ENCODE measurements at regions not wholly inside any gene's neighbourhood (a gene's known extent, or its start where the extent isn't known, plus 50 kb on each side); places are given as distances from the start of the nearest gene placed in this dataset.

DNA sequence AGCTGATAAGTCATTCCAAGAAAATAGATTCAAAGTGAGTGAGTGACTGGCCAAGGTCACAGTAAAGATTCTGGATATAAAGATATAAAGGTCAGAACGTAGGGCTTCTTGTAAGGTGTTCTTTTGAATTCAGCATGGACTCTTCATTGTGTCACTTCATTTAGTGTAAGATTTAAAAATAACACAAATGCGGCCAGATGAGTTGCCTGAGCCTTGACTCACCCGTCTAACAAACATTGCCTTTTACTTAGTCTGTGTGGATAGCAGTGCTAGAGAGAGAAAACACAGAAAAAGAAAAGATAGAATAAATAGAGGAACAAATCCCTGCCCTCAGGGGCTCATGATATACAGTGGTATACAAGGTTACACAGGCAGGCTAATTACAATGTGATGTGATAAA is 223.4 kb downstream of the PLPP3 start:
- TF ChIP-seq EZH2phosphoT487 (IDR thresholded peaks at IDR 0.05; ENCODE audit: low read depth) (no peak), CTCF (IDR thresholded peaks at IDR 0.05; ENCODE audit: low read depth, low read length) (no peak)
- H2AFZ ChIP-seq (ENCODE audit: low read depth, low read length), result no peak overlapping the region
- no peaks in the 10 kb centered on the region for H3K79me2 ChIP-seq (ENCODE audit: low read length)
- H3K4me2 ChIP-seq (ENCODE audit: low read length), result no peak overlapping the region
- no peaks in the 10 kb centered on the region for H4K20me1 ChIP-seq (ENCODE audit: insufficient read depth, low read length)
- H3K27ac ChIP-seq (ENCODE audit: low read length), result no peak overlapping the region
- no peaks in the 10 kb centered on the region for H3K27me3 ChIP-seq (ENCODE audit: low read depth, low read length)
- no peaks in the 10 kb centered on the region for H3K36me3 ChIP-seq (replicated peaks; ENCODE audit: low read depth, low read length)
- H3K4me1 ChIP-seq (ENCODE audit: low read length), result no peaks in the 10 kb centered on the region
- H3K9me3 ChIP-seq (ENCODE audit: insufficient read depth, low read length), result no peaks in the 10 kb centered on the region
- no peak overlapping the region for H3K4me3 ChIP-seq (ENCODE audit: low read length)
- H3K9ac ChIP-seq (ENCODE audit: low read length), result no peak overlapping the region

DNA sequence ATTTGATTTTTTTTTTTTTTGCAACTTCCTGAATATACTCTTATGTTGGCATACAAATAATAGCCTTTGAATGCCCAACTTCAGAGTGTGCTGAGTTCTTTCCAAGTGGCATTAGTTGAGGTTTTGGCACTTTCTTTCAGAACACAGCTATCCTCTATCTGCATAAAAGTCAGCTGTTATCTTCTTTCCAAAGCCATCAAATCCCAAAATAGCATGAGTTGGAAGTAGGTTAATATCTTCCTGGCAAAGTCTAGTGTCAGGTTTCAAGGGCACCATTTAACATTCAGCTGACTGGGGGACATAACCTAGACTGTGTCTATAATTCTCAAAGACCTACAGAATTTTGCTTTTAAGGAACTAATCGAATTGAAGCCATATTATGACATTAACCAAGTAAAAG is 223.9 kb downstream of the PLPP3 start:
- TF ChIP-seq CTCF (IDR thresholded peaks at IDR 0.05; ENCODE audit: low read depth, low read length) (no peak), EZH2phosphoT487 (IDR thresholded peaks at IDR 0.05; ENCODE audit: low read depth) (no peak)
- Histone ChIP-seq H3K27me3 (ENCODE audit: low read depth, low read length) (no peaks in the 10 kb centered on the region), H2AFZ (ENCODE audit: low read depth, low read length) (no peak overlapping the region), H3K9me3 (ENCODE audit: insufficient read depth, low read length) (no peaks in the 10 kb centered on the region), H3K79me2 (ENCODE audit: low read length) (no peaks in the 10 kb centered on the region), H3K27ac (ENCODE audit: low read length) (no peak overlapping the region), H3K9ac (ENCODE audit: low read length) (no peak overlapping the region), H3K4me3 (ENCODE audit: low read length) (no peak overlapping the region), H3K36me3 (replicated peaks; ENCODE audit: low read depth, low read length) (no peaks in the 10 kb centered on the region), H3K4me2 (ENCODE audit: low read length) (no peak overlapping the region), H4K20me1 (ENCODE audit: insufficient read depth, low read length) (no peaks in the 10 kb centered on the region), H3K4me1 (ENCODE audit: low read length) (no peaks in the 10 kb centered on the region)

DNA sequence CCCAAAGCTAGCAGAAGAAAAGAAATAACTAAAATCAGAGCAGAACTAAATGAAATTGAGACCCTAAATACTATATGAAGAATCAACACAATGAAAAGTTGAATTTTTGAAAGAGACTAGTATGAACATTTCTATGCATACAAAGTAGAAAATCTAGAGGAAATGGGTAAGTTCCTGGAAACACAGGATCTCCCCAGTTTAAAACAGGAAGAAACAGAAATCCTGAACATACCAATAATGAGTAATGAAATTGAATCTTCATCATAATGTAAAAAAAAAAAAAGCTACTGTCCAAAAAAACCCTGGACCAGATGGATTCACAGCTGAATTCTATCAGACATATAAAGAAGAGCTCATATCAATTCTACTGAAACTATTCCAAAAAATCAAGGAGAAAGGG is 233.5 kb downstream of the PLPP3 start:
- H3K27me3 ChIP-seq (ENCODE audit: low read depth, low read length), result no peaks in the 10 kb centered on the region
- H3K4me2 ChIP-seq (ENCODE audit: low read length), result no peak overlapping the region
- H2AFZ ChIP-seq (ENCODE audit: low read depth, low read length), result no peak overlapping the region
- no peaks in the 10 kb centered on the region for H3K36me3 ChIP-seq (replicated peaks; ENCODE audit: low read depth, low read length)
- H3K9ac ChIP-seq (ENCODE audit: low read length), result no peak overlapping the region
- no peaks in the 10 kb centered on the region for H4K20me1 ChIP-seq (ENCODE audit: insufficient read depth, low read length)
- H3K4me1 ChIP-seq (ENCODE audit: low read length), result no peaks in the 10 kb centered on the region
- H3K9me3 ChIP-seq (ENCODE audit: insufficient read depth, low read length), result no peaks in the 10 kb centered on the region
- TF ChIP-seq CTCF (IDR thresholded peaks at IDR 0.05; ENCODE audit: low read depth, low read length), result no peak
- H3K79me2 ChIP-seq (ENCODE audit: low read length), result no peaks in the 10 kb centered on the region
- no peak overlapping the region for H3K4me3 ChIP-seq (ENCODE audit: low read length)
- no peak overlapping the region for H3K27ac ChIP-seq (ENCODE audit: low read length)

DNA sequence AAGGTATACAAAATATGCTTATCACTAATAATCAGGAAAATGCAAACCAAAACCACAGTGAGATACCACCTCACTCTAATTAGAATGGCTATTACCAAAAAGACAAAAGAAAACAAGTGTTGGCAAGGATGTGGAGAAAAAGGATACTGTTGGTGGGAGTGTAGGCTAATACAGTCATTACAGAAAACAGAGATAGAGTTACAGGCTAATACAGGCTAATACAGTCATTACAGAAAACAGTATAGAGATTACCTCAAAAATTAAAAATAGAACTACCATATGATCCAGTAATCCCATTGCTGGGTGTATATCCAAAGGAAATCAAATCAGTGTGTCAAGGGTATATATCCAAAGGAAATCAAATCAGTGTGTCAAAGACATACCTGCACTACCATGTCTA is 238.4 kb downstream of the PLPP3 start:
- H3K27ac ChIP-seq (ENCODE audit: low read length), result no peak overlapping the region
- no peaks in the 10 kb centered on the region for H4K20me1 ChIP-seq (ENCODE audit: insufficient read depth, low read length)
- H3K4me3 ChIP-seq (ENCODE audit: low read length), result no peak overlapping the region
- H3K9ac ChIP-seq (ENCODE audit: low read length), result no peak overlapping the region
- TF ChIP-seq CTCF (IDR thresholded peaks at IDR 0.05; ENCODE audit: low read depth, low read length) (no peak), EZH2phosphoT487 (IDR thresholded peaks at IDR 0.05; ENCODE audit: low read depth) (no peak)
- H2AFZ ChIP-seq (ENCODE audit: low read depth, low read length), result no peak overlapping the region
- no peaks in the 10 kb centered on the region for H3K79me2 ChIP-seq (ENCODE audit: low read length)
- H3K4me1 ChIP-seq (ENCODE audit: low read length), result no peaks in the 10 kb centered on the region
- H3K4me2 ChIP-seq (ENCODE audit: low read length), result no peak overlapping the region
- H3K27me3 ChIP-seq (ENCODE audit: low read depth, low read length), result no peaks in the 10 kb centered on the region
- no peaks in the 10 kb centered on the region for H3K36me3 ChIP-seq (replicated peaks; ENCODE audit: low read depth, low read length)
- no peaks in the 10 kb centered on the region for H3K9me3 ChIP-seq (ENCODE audit: insufficient read depth, low read length)

Data from OCI-LY3 (cell line).